HUDEP-2 (cell line): ENCODE measurements at regions not wholly inside any gene's neighbourhood (a gene's known extent, or its start where the extent isn't known, plus 50 kb on each side); places are given as distances from the start of the nearest gene placed in this dataset.
"Not testable (repeated sequence)": the region's sequence is repeated elsewhere in the genome, so short reads cannot be mapped to it uniquely, and the experiment has no call there.

Experiments
- DNase-seq, 76 experiments: peaks; one replicate each; lab custom pipeline; 2025; ENCODE audit not compliant: unreplicated experiment in 76 of 76; lab: John Stamatoyannopoulos, UW

- no peak for DNase-seq
These were observed 290.4 kb upstream of the RBMS1 start for GRCh38 chr2:160784034-160784433.

GRCh38 chr2:160790738-160791137, 297.1 kb upstream of the RBMS1 start:
- no peak for DNase-seq

GRCh38 chr2:160791884-160792283, 298.3 kb upstream of the RBMS1 start:
- no peak for DNase-seq

GRCh38 chr2:160792837-160793236, 299.2 kb upstream of the RBMS1 start:
- DNase-seq: no peak

GRCh38 chr2:160794926-160795325, 301.3 kb upstream of the RBMS1 start:
- DNase-seq: no peak

GRCh38 chr2:160803881-160804280, 310.3 kb upstream of the RBMS1 start:
- no peak for DNase-seq

- no peak for DNase-seq
These were observed 316.8 kb upstream of the RBMS1 start for GRCh38 chr2:160810406-160810805.

GRCh38 chr2:160812830-160813505, 319.4 kb upstream of the RBMS1 start:
- DNase-seq: no peak

- DNase-seq: no peak
These were observed 319.9 kb upstream of the RBMS1 start for GRCh38 chr2:160813506-160813858.

- no peak for DNase-seq
These were observed 323.4 kb upstream of the RBMS1 start for GRCh38 chr2:160816916-160817499.

GRCh38 chr2:160820691-160821090, 327.1 kb upstream of the RBMS1 start:
- DNase-seq: no peak

GRCh38 chr2:160822006-160822405, 328.4 kb upstream of the RBMS1 start:
- DNase-seq: no peak

GRCh38 chr2:160825433-160825832, 331.8 kb upstream of the RBMS1 start:
- DNase-seq: no peak

- no peak for DNase-seq
These were observed 332.9 kb upstream of the RBMS1 start for GRCh38 chr2:160826496-160826895.

GRCh38 chr2:160828076-160828475, 332.2 kb upstream of the TANK start:
- DNase-seq: no peak

GRCh38 chr2:160832381-160832780, 327.8 kb upstream of the TANK start:
- not testable (repeated sequence) for DNase-seq

GRCh38 chr2:160835166-160835565, 325.1 kb upstream of the TANK start:
- DNase-seq: no peak

GRCh38 chr2:160836755-160837154, 323.5 kb upstream of the TANK start:
- DNase-seq: no peak

GRCh38 chr2:160837416-160837815, 322.8 kb upstream of the TANK start:
- DNase-seq: no peak

GRCh38 chr2:160838147-160838546, 322.1 kb upstream of the TANK start:
- no peak for DNase-seq

GRCh38 chr2:160838691-160839090, 321.5 kb upstream of the TANK start:
- no peak for DNase-seq

- DNase-seq: no peak
These were observed 317.9 kb upstream of the TANK start for GRCh38 chr2:160842286-160842685.

- no peak for DNase-seq
These were observed 301.1 kb upstream of the TANK start for GRCh38 chr2:160859096-160859495.
